OCI-LY1 (cell line): ENCODE measurements at regions not wholly inside any gene's neighbourhood (a gene's known extent, or its start where the extent isn't known, plus 50 kb on each side); places are given as distances from the start of the nearest gene placed in this dataset.

Experiments used
- H2AFZ ChIP-seq: fragments of 200-600 bp; sonication (generic), shearing (Covaris generic); 2 replicates; pipeline ENCODE4 v1.6.0; 2014; ENCODE audit warnings: antibody characterized with exemption, mild to moderate bottlenecking, low read length
- H3F3A ChIP-seq: fragments of 200-600 bp; sonication (generic), shearing (Covaris generic); 2 replicates; pipeline ENCODE4 v1.6.0; 2014; ENCODE audit warnings: mild to moderate bottlenecking, antibody characterized with exemption, low read length, moderate library complexity; ENCODE audit not compliant: insufficient read depth
- H3K27ac ChIP-seq: fragments of 200-600 bp; sonication (generic); 2 replicates; pipeline ENCODE4 v1.5.1; 2014; ENCODE audit warnings: low read length, mixed run types, mild to moderate bottlenecking, low read depth; ENCODE audit not compliant: poor library complexity, severe bottlenecking
- H3K27me3 ChIP-seq: fragments of 200-600 bp; sonication (generic); 2 replicates; pipeline ENCODE4 v1.6.0; 2014; ENCODE audit warnings: antibody characterized with exemption, mild to moderate bottlenecking, low read length, moderate library complexity; ENCODE audit not compliant: insufficient read depth
- H3K36me3 ChIP-seq: fragments of 200-600 bp; sonication (generic); 2 replicates; pipeline ENCODE4 v1.6.1; 2014; ENCODE audit warnings: mild to moderate bottlenecking, antibody characterized with exemption, low read length, moderate library complexity, mixed read lengths; ENCODE audit not compliant: insufficient read depth
- H3K4me1 ChIP-seq: fragments of 200-600 bp; sonication (generic); 2 replicates; pipeline ENCODE4 v1.5.1; 2014; ENCODE audit warnings: mild to moderate bottlenecking, low read length, moderate library complexity; ENCODE audit not compliant: insufficient read depth, severe bottlenecking
- H3K4me2 ChIP-seq: fragments of 200-600 bp; sonication (generic), shearing (Covaris generic); 2 replicates; pipeline ENCODE4 v1.6.1; 2014; ENCODE audit warnings: low read length
- H3K4me3 ChIP-seq: fragments of 200-600 bp; sonication (generic); 2 replicates; pipeline ENCODE4 v1.5.1; 2014; ENCODE audit warnings: low read length, low read depth, mild to moderate bottlenecking, mixed read lengths; ENCODE audit not compliant: poor library complexity, severe bottlenecking
- H3K79me2 ChIP-seq: fragments of 200-600 bp; shearing (Covaris generic); 2 replicates; pipeline ENCODE4 v1.6.1; 2016; ENCODE audit warnings: mixed run types, low read length, mixed read lengths; ENCODE audit not compliant: insufficient read depth
- H3K9ac ChIP-seq: fragments of 200-600 bp; sonication (generic), shearing (Covaris generic); 2 replicates; pipeline ENCODE4 v1.6.1; 2014; ENCODE audit warnings: mild to moderate bottlenecking, low read length, mixed read lengths
- H3K9me2 ChIP-seq: fragments of 200-600 bp; sonication (generic), shearing (Covaris generic); 2 replicates; pipeline ENCODE4 v1.6.1; 2014; ENCODE audit warnings: low read depth, mild to moderate bottlenecking, low read length, mixed read lengths
- H3K9me3 ChIP-seq: fragments of 200-600 bp; shearing (Covaris generic); 2 replicates; pipeline ENCODE4 v1.6.1; 2014; ENCODE audit warnings: low read length, mixed read lengths
- H4K20me1 ChIP-seq: fragments of 200-600 bp; sonication (generic), shearing (Covaris generic); 2 replicates; pipeline ENCODE4 v1.6.0; 2016; ENCODE audit warnings: mild to moderate bottlenecking, low read length; ENCODE audit not compliant: insufficient read depth
- CTCF ChIP-seq: fragments of 200-600 bp; sonication (generic), shearing (Covaris generic); IDR thresholded peaks from 2 replicates; pipeline ENCODE4 v1.5.1; 2017; ENCODE audit warnings: mild to moderate bottlenecking, antibody characterized with exemption, low read length, moderate library complexity, mixed read lengths
- EZH2 ChIP-seq: fragments of 200-600 bp; sonication (generic), shearing (Covaris generic); IDR thresholded peaks from 2 replicates; pipeline ENCODE4 v1.8.0; 2017; ENCODE audit warnings: borderline replicate concordance, mixed run types, mild to moderate bottlenecking, antibody characterized with exemption, low read length, moderate library complexity, mixed read lengths

DNA sequence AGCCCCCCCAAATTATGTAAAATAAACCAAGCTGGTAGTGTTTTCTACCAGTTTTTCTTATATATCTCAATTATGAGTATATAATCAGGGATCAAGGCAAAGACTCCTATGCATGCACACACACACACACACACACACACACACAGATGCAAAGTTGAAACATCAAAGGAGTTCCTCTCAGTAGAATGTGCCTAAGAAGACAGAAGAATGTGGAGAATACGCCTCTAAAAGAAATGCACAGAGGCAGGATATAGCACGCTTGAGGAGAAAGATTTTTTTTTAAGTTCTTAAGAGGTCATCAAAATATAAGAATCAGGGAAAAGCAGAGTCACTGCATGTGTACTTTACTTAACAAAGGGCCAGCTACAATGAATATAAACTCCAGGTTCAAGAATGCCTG lies 138.2 kb upstream of the CLEC14A start:
- TF ChIP-seq EZH2 = no peak
- no peak for TF ChIP-seq CTCF
- no peak overlapping the region for H3K27ac ChIP-seq
- no peaks in the 10 kb centered on the region for H3K9me3 ChIP-seq
- H3K4me3 ChIP-seq = no peak overlapping the region
- H3K36me3 ChIP-seq = no peaks in the 10 kb centered on the region
- H3K79me2 ChIP-seq = no peaks in the 10 kb centered on the region
- 0 out of 2 replicates have a peak, but pooled peaks cover 4% of the 10 kb centered on the region for H3K27me3 ChIP-seq
- H3F3A ChIP-seq = no peaks in the 10 kb centered on the region
- H3K9me2 ChIP-seq = no peaks in the 10 kb centered on the region
- no peak overlapping the region for H3K4me2 ChIP-seq
- H3K4me1 ChIP-seq = no peaks in the 10 kb centered on the region
- no peak overlapping the region for H3K9ac ChIP-seq
- no peaks in the 10 kb centered on the region for H4K20me1 ChIP-seq
- H2AFZ ChIP-seq = no peak overlapping the region

DNA sequence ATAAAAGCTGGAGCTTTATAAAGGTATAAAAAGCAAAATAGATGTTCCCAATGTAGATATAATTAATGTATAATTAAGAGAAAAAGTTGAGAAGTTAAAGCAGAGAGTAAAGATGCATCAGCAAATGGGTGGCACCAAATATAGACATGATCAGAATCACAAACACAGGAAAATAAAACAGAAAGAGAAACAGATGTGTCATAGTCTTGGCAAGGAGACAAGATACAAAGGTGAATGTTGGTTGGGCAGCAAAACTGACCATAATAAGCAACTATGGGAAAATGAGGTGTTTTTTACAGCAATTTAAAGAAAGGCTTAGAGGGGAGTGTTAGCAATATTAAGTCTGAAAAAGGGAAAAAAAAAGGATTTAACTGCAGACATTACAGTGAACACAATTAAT lies 135.4 kb upstream of the CLEC14A start:
- Histone ChIP-seq H3K79me2 (no peaks in the 10 kb centered on the region), H3K9me3 (no peaks in the 10 kb centered on the region), H3F3A (no peaks in the 10 kb centered on the region), H3K9ac (no peak overlapping the region), H3K27ac (no peak overlapping the region), H3K9me2 (no peaks in the 10 kb centered on the region), H3K36me3 (no peaks in the 10 kb centered on the region), H2AFZ (no peak overlapping the region), H3K4me1 (no peaks in the 10 kb centered on the region), H4K20me1 (no peaks in the 10 kb centered on the region), H3K4me2 (no peak overlapping the region), H3K4me3 (no peak overlapping the region), H3K27me3 (0 out of 2 replicates have a peak, but pooled peaks cover 4% of the 10 kb centered on the region)
- TF ChIP-seq CTCF (no peak), EZH2 (no peak)

DNA sequence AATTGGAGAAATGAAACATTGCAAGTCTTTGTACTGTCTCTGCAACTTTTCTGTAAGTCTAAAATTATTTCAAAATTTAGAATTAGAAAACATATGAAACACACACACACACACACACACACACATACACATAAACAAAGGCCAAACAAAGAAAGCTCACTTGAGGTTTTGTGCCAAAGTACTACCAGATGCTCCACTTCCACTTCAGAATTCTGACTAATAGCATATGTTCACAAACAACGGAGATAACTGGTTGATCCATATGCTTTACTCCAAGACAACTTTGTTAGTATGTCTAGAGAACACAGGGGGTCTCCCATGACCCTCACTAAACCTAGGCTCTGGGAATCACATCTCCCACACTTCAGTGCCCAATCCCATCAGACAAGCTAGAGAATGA lies 133.8 kb upstream of the CLEC14A start:
- no peak overlapping the region for H3K4me2 ChIP-seq
- H3K27me3 ChIP-seq = 0 out of 2 replicates have a peak, but pooled peaks cover 4% of the 10 kb centered on the region
- H3K9me3 ChIP-seq = no peaks in the 10 kb centered on the region
- H3K9me2 ChIP-seq = no peaks in the 10 kb centered on the region
- no peaks in the 10 kb centered on the region for H3K4me1 ChIP-seq
- no peaks in the 10 kb centered on the region for H3F3A ChIP-seq
- TF ChIP-seq CTCF (no peak), EZH2 (no peak)
- no peak overlapping the region for H3K4me3 ChIP-seq
- H2AFZ ChIP-seq = no peak overlapping the region
- no peaks in the 10 kb centered on the region for H4K20me1 ChIP-seq
- H3K27ac ChIP-seq = no peak overlapping the region
- H3K9ac ChIP-seq = no peak overlapping the region
- no peaks in the 10 kb centered on the region for H3K79me2 ChIP-seq
- no peaks in the 10 kb centered on the region for H3K36me3 ChIP-seq
